ENCODE measurements at regions not wholly inside any gene's neighbourhood (a gene's known extent, or its start where the extent isn't known, plus 50 kb on each side); places are given as distances from the start of the nearest gene placed in this dataset.

DNA sequence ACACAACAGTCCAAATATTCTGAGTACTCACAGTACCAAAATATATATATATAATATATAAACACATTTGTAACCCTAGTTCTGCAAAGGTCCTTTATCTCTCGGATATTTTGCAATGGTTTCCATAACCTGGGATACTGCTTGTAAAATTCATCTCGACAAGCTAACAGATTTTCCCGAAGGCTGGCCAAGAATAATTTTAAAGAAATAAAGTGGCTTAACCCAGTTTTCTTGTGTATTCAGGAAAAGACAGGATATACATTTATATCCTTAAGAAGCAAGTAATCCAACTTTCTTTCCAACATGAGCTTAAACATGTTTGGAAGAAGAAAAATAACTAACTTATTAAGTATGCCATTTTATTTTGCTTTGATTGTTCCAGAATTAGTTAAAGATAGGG is 348.7 kb upstream of the RUNX1 start:
- TF ChIP-seq CTCF (IDR thresholded peaks at IDR 0.05; ENCODE audit: low read depth, low read length) = no peak

DNA sequence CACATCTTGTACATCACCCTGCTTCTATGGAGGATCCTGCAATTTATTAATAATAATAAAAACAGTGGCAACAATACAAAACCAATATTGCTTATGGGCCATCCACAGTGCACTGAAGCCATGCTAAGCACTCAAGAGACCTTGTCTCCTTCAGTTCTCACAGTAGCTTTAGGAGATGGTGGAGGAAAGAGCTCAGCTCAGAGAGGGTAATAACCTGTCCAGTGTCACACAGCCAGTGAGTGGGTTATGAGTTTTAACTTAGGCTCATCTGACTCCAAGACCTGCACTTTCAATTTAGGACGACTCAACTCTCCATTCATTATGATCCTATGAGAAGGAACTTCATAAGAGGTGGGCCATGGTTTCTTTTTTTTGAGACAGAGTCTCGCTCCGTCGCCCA is 347.6 kb upstream of the RUNX1 start:
- no peak for TF ChIP-seq CTCF (IDR thresholded peaks at IDR 0.05; ENCODE audit: low read depth, low read length)
- no peak overlapping the region for H3K4me3 ChIP-seq (ENCODE audit: low read depth, low read length)

More for the DNA sequence above, 348.7 kb upstream of the RUNX1 start:
- H3K4me3 ChIP-seq (ENCODE audit: low read depth, low read length) = no peak overlapping the region

- TF ChIP-seq CTCF (IDR thresholded peaks at IDR 0.05; ENCODE audit: low read depth, low read length) = no peak
- H3K4me3 ChIP-seq (ENCODE audit: low read depth, low read length) = no peak overlapping the region
Observed at GRCh38 chr21:35395728-35396127, 346.6 kb upstream of the RUNX1 start.

- H3K4me3 ChIP-seq (ENCODE audit: low read depth, low read length) = no peak overlapping the region
- TF ChIP-seq CTCF (IDR thresholded peaks at IDR 0.05; ENCODE audit: low read depth, low read length) = no peak
Observed at GRCh38 chr21:35394634-35395369, 345.7 kb upstream of the RUNX1 start.

DNA sequence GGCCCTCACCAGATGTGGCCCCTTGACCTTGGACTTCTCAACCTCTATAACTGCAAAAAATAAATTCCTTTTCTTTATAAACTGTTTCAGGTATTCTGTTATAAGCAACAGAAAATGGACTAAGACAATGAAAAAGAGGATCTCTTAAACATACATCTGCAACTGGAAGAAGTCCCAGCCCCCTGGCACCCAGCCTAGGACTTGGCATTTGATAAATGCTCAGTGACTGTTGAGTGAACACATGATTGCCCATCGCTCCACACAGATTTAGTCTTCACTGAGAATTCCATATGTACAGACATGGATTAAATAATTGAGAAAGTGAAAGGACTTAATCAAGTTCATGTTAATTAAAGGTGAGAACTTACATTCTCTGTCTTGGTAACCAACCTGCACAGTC is 344.9 kb upstream of the RUNX1 start:
- no peak overlapping the region for H3K4me3 ChIP-seq (ENCODE audit: low read depth, low read length)
- TF ChIP-seq CTCF (IDR thresholded peaks at IDR 0.05; ENCODE audit: low read depth, low read length) = no peak

GRCh38 chr21:35390013-35390776 is 341.1 kb upstream of the RUNX1 start:
- no peak for TF ChIP-seq CTCF (IDR thresholded peaks at IDR 0.05; ENCODE audit: low read depth, low read length)
- no peak overlapping the region for H3K4me3 ChIP-seq (ENCODE audit: low read depth, low read length)

GRCh38 chr21:35386491-35387079 is 337.5 kb upstream of the RUNX1 start:
- no peak overlapping the region for H3K4me3 ChIP-seq (ENCODE audit: low read depth, low read length)

More at GRCh38 chr21:35386491-35387079, 337.5 kb upstream of the RUNX1 start:
- TF ChIP-seq CTCF (IDR thresholded peaks at IDR 0.05; ENCODE audit: low read depth, low read length) = no peak
